Transverse colon (tissue), 4 donors: ENCODE measurements at regions not wholly inside any gene's neighbourhood (a gene's known extent, or its start where the extent isn't known, plus 50 kb on each side); places are given as distances from the start of the nearest gene placed in this dataset.

Source experiments
- POLR2AphosphoS5 ChIP-seq, 3 donors: sonication (generic); formaldehyde crosslinking; IDR thresholded peaks; one replicate each; pipeline ENCODE4 v1.6.1; 2016; ENCODE audit warnings: antibody characterized with exemption in 3 of 3
- TF ChIP-seq, protein P1 (sequence below), 5 experiments: fragments of 200-600 bp in 3 of 5; fragments of 450-650 bp in 2 of 5; sonication (generic) in 3 of 5; IDR thresholded peaks; 1 replicate in 2 of 5; 2 replicates in 3 of 5; pipeline ENCODE4 v1.5.1; 2016 to 2017; ENCODE audit warnings: antibody characterized with exemption in 5 of 5, inconsistent platforms in 3 of 5, mild to moderate bottlenecking in 2 of 5, moderate library complexity in 1 of 5

DNA sequence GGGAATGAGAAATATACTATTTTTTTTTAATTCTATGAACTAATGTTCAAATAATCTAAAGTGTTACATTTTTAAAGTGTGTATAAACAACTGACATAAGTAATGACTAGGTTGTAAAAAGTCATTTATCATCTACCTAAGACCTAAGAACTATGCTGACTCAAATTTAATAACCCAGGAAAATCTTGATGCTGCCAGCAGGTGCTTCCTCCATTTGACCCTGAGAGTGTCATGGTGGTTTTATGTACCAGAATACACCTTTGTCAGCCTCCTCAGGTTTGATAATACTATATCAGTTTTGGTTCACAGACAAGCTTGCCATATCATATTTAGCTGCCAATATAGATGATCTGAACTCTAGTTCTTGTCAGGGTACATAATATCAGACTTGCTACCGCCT, 1151.2 kb downstream of the PCDH17 start:
- TF ChIP-seq, protein P1, sequence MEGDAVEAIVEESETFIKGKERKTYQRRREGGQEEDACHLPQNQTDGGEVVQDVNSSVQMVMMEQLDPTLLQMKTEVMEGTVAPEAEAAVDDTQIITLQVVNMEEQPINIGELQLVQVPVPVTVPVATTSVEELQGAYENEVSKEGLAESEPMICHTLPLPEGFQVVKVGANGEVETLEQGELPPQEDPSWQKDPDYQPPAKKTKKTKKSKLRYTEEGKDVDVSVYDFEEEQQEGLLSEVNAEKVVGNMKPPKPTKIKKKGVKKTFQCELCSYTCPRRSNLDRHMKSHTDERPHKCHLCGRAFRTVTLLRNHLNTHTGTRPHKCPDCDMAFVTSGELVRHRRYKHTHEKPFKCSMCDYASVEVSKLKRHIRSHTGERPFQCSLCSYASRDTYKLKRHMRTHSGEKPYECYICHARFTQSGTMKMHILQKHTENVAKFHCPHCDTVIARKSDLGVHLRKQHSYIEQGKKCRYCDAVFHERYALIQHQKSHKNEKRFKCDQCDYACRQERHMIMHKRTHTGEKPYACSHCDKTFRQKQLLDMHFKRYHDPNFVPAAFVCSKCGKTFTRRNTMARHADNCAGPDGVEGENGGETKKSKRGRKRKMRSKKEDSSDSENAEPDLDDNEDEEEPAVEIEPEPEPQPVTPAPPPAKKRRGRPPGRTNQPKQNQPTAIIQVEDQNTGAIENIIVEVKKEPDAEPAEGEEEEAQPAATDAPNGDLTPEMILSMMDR (IDR thresholded peaks at IDR 0.05), result no peak
- TF ChIP-seq POLR2AphosphoS5 (IDR thresholded peaks at IDR 0.05), result no peak
